H1 (cell line): ENCODE measurements at regions not wholly inside any gene's neighbourhood (a gene's known extent, or its start where the extent isn't known, plus 50 kb on each side); places are given as distances from the start of the nearest gene placed in this dataset.

ENCODE experiments used
- CTCF ChIP-seq, 3 experiments: IDR thresholded peaks; 1 replicate in 2 of 3; 2 replicates in 1 of 3; pipeline versions ENCODE4 v1.5.1 to v1.6.1; 2011; ENCODE audit warnings: low read length in 3 of 3, mild to moderate bottlenecking in 3 of 3, inconsistent platforms in 2 of 3, low read depth in 1 of 3, moderate library complexity in 1 of 3; ENCODE audit not compliant: insufficient read depth in 1 of 3; ENCODE audit errors: control extremely low read depth in 1 of 3
- EP300 ChIP-seq, 2 experiments: IDR thresholded peaks; 1 replicate in 1 of 2; 2 replicates in 1 of 2; pipeline ENCODE4 v1.6.1; 2011 to 2012; ENCODE audit warnings: low read depth in 2 of 2, low read length in 2 of 2, mild to moderate bottlenecking in 2 of 2, borderline replicate concordance in 1 of 2, inconsistent platforms in 1 of 2, moderate library complexity in 1 of 2
- KDM1A ChIP-seq: fragments of 200-600, 300-600 bp; sonication (generic); IDR thresholded peaks from 2 replicates; pipeline ENCODE4 v1.7.1; 2016; ENCODE audit warnings: mild to moderate bottlenecking, low read length, borderline replicate concordance
- SP2 ChIP-seq: IDR thresholded peaks from 2 replicates; pipeline ENCODE4 v1.6.1; 2012; ENCODE audit warnings: mild to moderate bottlenecking, low read length, inconsistent platforms
- TAF7 ChIP-seq: optimal IDR thresholded peaks from 2 replicates; pipeline ENCODE3; 2011; ENCODE audit warnings: low read depth, mild to moderate bottlenecking, inconsistent platforms, low read length, moderate library complexity, borderline replicate concordance

- TF ChIP-seq CTCF (IDR thresholded peaks at IDR 0.05; ENCODE audit: control extremely low read depth in 1 of 3, insufficient read depth in 1 of 3, low read depth in 1 of 3, low read length in 3 of 3) (no peak), TAF7 (no peak), KDM1A (no peak), SP2 (no peak), EP300 (IDR thresholded peaks at IDR 0.05; ENCODE audit: borderline replicate concordance in 1 of 2, low read depth in 2 of 2, low read length in 2 of 2) (no peak)
Measured at GRCh38 chr13:40476175-40476958, 190.1 kb downstream of the FOXO1 start (continued).
